ENCODE measurements at regions not wholly inside any gene's neighbourhood (a gene's known extent, or its start where the extent isn't known, plus 50 kb on each side); places are given as distances from the start of the nearest gene placed in this dataset.

DNA sequence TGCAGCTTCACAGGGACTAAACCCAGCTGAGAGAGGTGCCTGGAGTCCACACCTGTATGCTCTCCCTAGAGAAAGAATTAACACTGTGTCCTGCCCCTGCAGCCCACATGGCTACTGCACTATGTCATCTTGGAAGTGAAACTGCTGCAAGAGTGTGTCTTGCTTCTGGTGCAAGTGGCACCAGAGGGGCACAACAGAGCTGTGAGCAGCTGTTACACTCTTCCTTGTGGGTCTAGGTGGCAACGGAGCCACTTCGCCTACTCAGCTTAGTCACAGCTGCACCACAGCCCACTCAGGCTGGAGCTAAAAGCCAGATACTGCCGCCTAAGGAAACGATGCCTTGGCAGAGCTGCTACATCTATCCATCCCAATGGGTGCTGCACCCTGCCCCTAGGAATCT is 391.4 kb downstream of the COL12A1 start:
- intact Hi-C loops (cut with micrococcal nuclease; ENCODE audit: unreplicated experiment), result no loop called here

DNA sequence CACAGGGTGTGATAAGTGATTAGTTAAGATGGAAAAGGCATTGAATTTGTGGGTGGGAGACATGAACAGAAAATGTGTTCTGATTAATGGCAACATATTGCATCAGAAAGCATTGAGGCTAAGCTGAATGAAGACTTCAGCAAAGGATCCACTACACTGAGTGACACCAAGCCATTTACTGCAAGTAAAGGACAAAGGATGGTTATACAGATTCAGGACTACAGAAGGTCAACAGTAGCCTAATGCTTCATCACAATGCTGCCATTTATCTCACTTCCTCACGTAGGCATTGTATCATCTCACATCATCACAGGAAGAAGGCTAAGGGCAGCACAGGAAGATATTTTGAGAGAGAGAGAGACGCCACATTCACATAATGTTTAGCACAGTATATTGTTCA is 398.2 kb downstream of the COL12A1 start:
- H3K9me3 ChIP-seq (ENCODE audit: low read length), result no peaks in the 10 kb centered on the region
- H3K4me2 ChIP-seq (ENCODE audit: low read length), result no peak overlapping the region
- no peaks in the 10 kb centered on the region for H3K36me3 ChIP-seq (ENCODE audit: insufficient read depth, low read length)
- no peak overlapping the region for H3K27ac ChIP-seq (ENCODE audit: low read depth, low read length, poor library complexity, severe bottlenecking)
- H3K4me3 ChIP-seq (ENCODE audit: low read depth, low read length, poor library complexity, severe bottlenecking), result no peak overlapping the region
- CTCF ChIA-PET (ENCODE audit: unreplicated experiment), result no interaction called here
- intact Hi-C loops (cut with micrococcal nuclease; ENCODE audit: unreplicated experiment), result no loop called here
- no peaks in the 10 kb centered on the region for H4K20me1 ChIP-seq (ENCODE audit: insufficient read depth, low read length)
- H2AFZ ChIP-seq (ENCODE audit: low read length), result no peak overlapping the region
- DNase-seq (ENCODE audit: low spot score), result no peak
- BruUV-seq (replicated peaks), result no TSS peak
- TF ChIP-seq, protein P1, sequence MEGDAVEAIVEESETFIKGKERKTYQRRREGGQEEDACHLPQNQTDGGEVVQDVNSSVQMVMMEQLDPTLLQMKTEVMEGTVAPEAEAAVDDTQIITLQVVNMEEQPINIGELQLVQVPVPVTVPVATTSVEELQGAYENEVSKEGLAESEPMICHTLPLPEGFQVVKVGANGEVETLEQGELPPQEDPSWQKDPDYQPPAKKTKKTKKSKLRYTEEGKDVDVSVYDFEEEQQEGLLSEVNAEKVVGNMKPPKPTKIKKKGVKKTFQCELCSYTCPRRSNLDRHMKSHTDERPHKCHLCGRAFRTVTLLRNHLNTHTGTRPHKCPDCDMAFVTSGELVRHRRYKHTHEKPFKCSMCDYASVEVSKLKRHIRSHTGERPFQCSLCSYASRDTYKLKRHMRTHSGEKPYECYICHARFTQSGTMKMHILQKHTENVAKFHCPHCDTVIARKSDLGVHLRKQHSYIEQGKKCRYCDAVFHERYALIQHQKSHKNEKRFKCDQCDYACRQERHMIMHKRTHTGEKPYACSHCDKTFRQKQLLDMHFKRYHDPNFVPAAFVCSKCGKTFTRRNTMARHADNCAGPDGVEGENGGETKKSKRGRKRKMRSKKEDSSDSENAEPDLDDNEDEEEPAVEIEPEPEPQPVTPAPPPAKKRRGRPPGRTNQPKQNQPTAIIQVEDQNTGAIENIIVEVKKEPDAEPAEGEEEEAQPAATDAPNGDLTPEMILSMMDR (conservative IDR thresholded peaks at IDR 0.05; ENCODE audit: low read length), result no peak
- no peak for TF ChIP-seq EZH2phosphoT487 (IDR thresholded peaks at IDR 0.05; ENCODE audit: borderline replicate concordance, low read depth, low read length)
- no peaks in the 10 kb centered on the region for H3K9me2 ChIP-seq (ENCODE audit: insufficient read depth, low read length)
- POLR2A ChIA-PET, result no interaction called here
- H3K4me1 ChIP-seq (ENCODE audit: insufficient read depth, low read length, poor library complexity, severe bottlenecking), result no peaks in the 10 kb centered on the region
- no peaks in the 10 kb centered on the region for H3K79me2 ChIP-seq (ENCODE audit: insufficient read depth, low read depth, low read length)

More for the DNA sequence above, 391.4 kb downstream of the COL12A1 start:
- POLR2A ChIA-PET, result interaction anchor here (0.6 kb wide), 1 partner anchor 430 kb away, joined by 3 read pairs; no protein-coding TSS in a partner anchor
- no TSS peak for BruUV-seq (replicated peaks)
- DNase-seq (ENCODE audit: low spot score), result no peak
- Histone ChIP-seq H3K4me2 (ENCODE audit: low read length) (no peak overlapping the region), H3K27ac (ENCODE audit: low read depth, low read length, poor library complexity, severe bottlenecking) (no peak overlapping the region), H3K4me1 (ENCODE audit: insufficient read depth, low read length, poor library complexity, severe bottlenecking) (no peaks in the 10 kb centered on the region), H3K9me3 (ENCODE audit: low read length) (no peaks in the 10 kb centered on the region), H3K9me2 (ENCODE audit: insufficient read depth, low read length) (no peaks in the 10 kb centered on the region), H3K36me3 (ENCODE audit: insufficient read depth, low read length) (no peaks in the 10 kb centered on the region), H4K20me1 (ENCODE audit: insufficient read depth, low read length) (no peaks in the 10 kb centered on the region), H3K4me3 (ENCODE audit: low read depth, low read length, poor library complexity, severe bottlenecking) (no peak overlapping the region), H2AFZ (ENCODE audit: low read length) (no peak overlapping the region), H3K79me2 (ENCODE audit: insufficient read depth, low read depth, low read length) (no peaks in the 10 kb centered on the region)
- TF ChIP-seq EZH2phosphoT487 (IDR thresholded peaks at IDR 0.05; ENCODE audit: borderline replicate concordance, low read depth, low read length), result no peak
- TF ChIP-seq, protein P1 (conservative IDR thresholded peaks at IDR 0.05; ENCODE audit: low read length), result no peak
- CTCF ChIA-PET (ENCODE audit: unreplicated experiment), result no interaction called here

DNA sequence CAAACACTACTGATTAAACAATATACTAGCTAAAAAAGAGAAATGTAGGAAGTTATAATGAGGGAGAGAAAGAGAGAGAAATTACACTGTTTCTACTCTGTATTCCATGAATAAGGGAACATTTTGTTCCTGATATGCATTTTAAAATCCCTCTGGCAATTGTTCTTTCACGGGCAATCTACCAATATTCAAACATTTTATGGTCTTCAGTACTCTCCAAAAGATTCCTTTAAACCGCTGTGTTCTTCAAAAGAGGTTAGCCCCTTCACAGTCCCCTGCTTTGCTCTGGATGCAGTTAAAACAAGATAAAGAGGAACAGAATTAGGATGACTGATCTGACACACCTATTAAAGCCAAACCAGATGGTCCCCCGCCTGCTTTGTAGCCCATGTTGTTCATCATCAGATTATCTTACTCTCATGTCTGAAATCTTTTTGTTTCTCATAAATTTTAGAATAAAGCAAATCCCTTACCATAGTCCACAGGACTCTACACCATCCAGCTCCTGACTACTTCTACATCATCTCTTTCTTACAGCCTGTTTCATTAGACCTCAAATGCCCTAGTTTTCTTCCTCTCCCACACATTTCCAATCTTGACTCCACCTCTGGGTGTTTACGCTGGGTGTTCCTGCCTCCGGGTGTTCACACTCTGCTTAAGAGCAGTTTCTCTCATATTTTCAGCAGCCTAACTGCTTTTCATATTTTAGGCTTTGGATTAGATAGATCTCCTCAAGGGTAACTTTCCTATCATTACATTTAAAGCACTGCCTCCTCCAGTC is 399.7 kb downstream of the COL12A1 start:
- TF ChIP-seq, protein P1 (conservative IDR thresholded peaks at IDR 0.05; ENCODE audit: low read length), result no peak
- TF ChIP-seq EZH2phosphoT487 (IDR thresholded peaks at IDR 0.05; ENCODE audit: borderline replicate concordance, low read depth, low read length), result no peak
- no peaks in the 10 kb centered on the region for H3K9me3 ChIP-seq (ENCODE audit: low read length)
- BruUV-seq (replicated peaks), result no TSS peak
- POLR2A ChIA-PET, result interaction anchor here (0.5 to 0.7 kb wide), 2 partner anchors 18 to 36 kb away, joined by 3 read pairs; no protein-coding TSS in a partner anchor
- no peaks in the 10 kb centered on the region for H3K36me3 ChIP-seq (ENCODE audit: insufficient read depth, low read length)
- no peak overlapping the region for H3K4me3 ChIP-seq (ENCODE audit: low read depth, low read length, poor library complexity, severe bottlenecking)
- no peak for DNase-seq (ENCODE audit: low spot score)
- no peaks in the 10 kb centered on the region for H3K9me2 ChIP-seq (ENCODE audit: insufficient read depth, low read length)
- H2AFZ ChIP-seq (ENCODE audit: low read length), result no peak overlapping the region
- H4K20me1 ChIP-seq (ENCODE audit: insufficient read depth, low read length), result no peaks in the 10 kb centered on the region
- no peak overlapping the region for H3K27ac ChIP-seq (ENCODE audit: low read depth, low read length, poor library complexity, severe bottlenecking)
- H3K79me2 ChIP-seq (ENCODE audit: insufficient read depth, low read depth, low read length), result no peaks in the 10 kb centered on the region
- CTCF ChIA-PET (ENCODE audit: unreplicated experiment), result no interaction called here
- H3K4me2 ChIP-seq (ENCODE audit: low read length), result no peak overlapping the region
- H3K4me1 ChIP-seq (ENCODE audit: insufficient read depth, low read length, poor library complexity, severe bottlenecking), result no peaks in the 10 kb centered on the region
- intact Hi-C loops (cut with micrococcal nuclease; ENCODE audit: unreplicated experiment), result no loop called here
